GM21423 (cell line): ENCODE measurements at regions not wholly inside any gene's neighbourhood (a gene's known extent, or its start where the extent isn't known, plus 50 kb on each side); places are given as distances from the start of the nearest gene placed in this dataset.

Experiments used
- ATAC-seq: cut with Tn5 transposase; IDR thresholded peaks from one replicate; pipeline ENCODE4 v1.9.1; 2021; ENCODE audit warnings: mild to moderate bottlenecking, moderate library complexity; ENCODE audit not compliant: unreplicated experiment

GRCh38 chr7:89908736-89909135 lies 245.5 kb upstream of the STEAP1 start:
- no peak for ATAC-seq

GRCh38 chr7:89914711-89915110 lies 239.6 kb upstream of the STEAP1 start:
- no peak for ATAC-seq

GRCh38 chr7:89926194-89926593 lies 228.1 kb upstream of the STEAP1 start:
- ATAC-seq = no peak

GRCh38 chr7:89926701-89927100 lies 227.6 kb upstream of the STEAP1 start:
- no peak for ATAC-seq

- no peak for ATAC-seq
Observed at GRCh38 chr7:89927762-89928161, 226.5 kb upstream of the STEAP1 start.

GRCh38 chr7:89928451-89928850 lies 225.8 kb upstream of the STEAP1 start:
- no peak for ATAC-seq

GRCh38 chr7:89934101-89934500 lies 220.2 kb upstream of the STEAP1 start:
- ATAC-seq = no peak

- no peak for ATAC-seq
Observed at GRCh38 chr7:89943525-89944050, 210.7 kb upstream of the STEAP1 start.

- ATAC-seq = no peak
Observed at GRCh38 chr7:89958525-89959068, 195.7 kb upstream of the STEAP1 start.

- ATAC-seq = no peak
Observed at GRCh38 chr7:89966067-89966664, 188.1 kb upstream of the STEAP1 start.

GRCh38 chr7:89975577-89975976 lies 178.7 kb upstream of the STEAP1 start:
- ATAC-seq = no peak

- ATAC-seq = no peak
Observed at GRCh38 chr7:89987665-89988064, 166.6 kb upstream of the STEAP1 start.

GRCh38 chr7:89988074-89988473 lies 166.2 kb upstream of the STEAP1 start:
- no peak for ATAC-seq

- ATAC-seq = no peak
Observed at GRCh38 chr7:89989454-89989853, 164.8 kb upstream of the STEAP1 start.

- ATAC-seq = no peak
Observed at GRCh38 chr7:89994483-89994882, 159.8 kb upstream of the STEAP1 start.

GRCh38 chr7:89998554-89998953 lies 155.7 kb upstream of the STEAP1 start:
- no peak for ATAC-seq

- ATAC-seq = no peak
Observed at GRCh38 chr7:90005836-90006235, 148.4 kb upstream of the STEAP1 start.

- ATAC-seq = no peak
Observed at GRCh38 chr7:90007001-90007654, 147.1 kb upstream of the STEAP1 start.

- no peak for ATAC-seq
Observed at GRCh38 chr7:90007831-90008230, 146.4 kb upstream of the STEAP1 start.

- no peak for ATAC-seq
Observed at GRCh38 chr7:90022213-90022612, 132.1 kb upstream of the STEAP1 start.

- peak; percentile 59 for ATAC-seq
Observed at GRCh38 chr7:90025771-90026170, 128.5 kb upstream of the STEAP1 start.

- no peak for ATAC-seq
Observed at GRCh38 chr7:90033850-90034249, 120.4 kb upstream of the STEAP1 start.
